GM19240 (cell line): ENCODE measurements at regions not wholly inside any gene's neighbourhood (a gene's known extent, or its start where the extent isn't known, plus 50 kb on each side); places are given as distances from the start of the nearest gene placed in this dataset.

Source experiments
- DNase-seq: peaks from one replicate; pipeline ENCODE4 v3.0.0; 2011; ENCODE audit warnings: low spot score; ENCODE audit not compliant: insufficient read length

- no peak for DNase-seq
These were observed 1867.4 kb downstream of the SUCLG1 start for GRCh38 chr2:82591718-82592117.

- DNase-seq = no peak
These were observed 1882.4 kb downstream of the SUCLG1 start for GRCh38 chr2:82576656-82577055.

- DNase-seq = no peak
These were observed 1919.8 kb downstream of the SUCLG1 start for GRCh38 chr2:82539280-82539621.

GRCh38 chr2:82538590-82539279, 1920.3 kb downstream of the SUCLG1 start:
- no peak for DNase-seq

- DNase-seq = no peak
These were observed 1930.8 kb downstream of the SUCLG1 start for GRCh38 chr2:82528288-82528687.

- no peak for DNase-seq
These were observed 1932.0 kb downstream of the SUCLG1 start for GRCh38 chr2:82527124-82527523.

GRCh38 chr2:82526277-82526676, 1932.8 kb downstream of the SUCLG1 start:
- DNase-seq = no peak

- DNase-seq = no peak
These were observed 1933.3 kb downstream of the SUCLG1 start for GRCh38 chr2:82525744-82526143.

- DNase-seq = no peak
These were observed 1934.3 kb downstream of the SUCLG1 start for GRCh38 chr2:82524826-82525225.

GRCh38 chr2:82511894-82512293, 1947.2 kb downstream of the SUCLG1 start:
- DNase-seq = no peak

- DNase-seq = no peak
These were observed 1950.4 kb downstream of the SUCLG1 start for GRCh38 chr2:82508702-82509101.

- no peak for DNase-seq
These were observed 1951.4 kb downstream of the SUCLG1 start for GRCh38 chr2:82507657-82508056.

- DNase-seq = no peak
These were observed 1957.9 kb downstream of the SUCLG1 start for GRCh38 chr2:82501217-82501616.

GRCh38 chr2:82498777-82499443, 1960.2 kb downstream of the SUCLG1 start:
- no peak for DNase-seq

GRCh38 chr2:82494739-82495138, 1964.3 kb downstream of the SUCLG1 start:
- DNase-seq = no peak

GRCh38 chr2:82491591-82491990, 1967.5 kb downstream of the SUCLG1 start:
- no peak for DNase-seq

- DNase-seq = no peak
These were observed 1971.7 kb downstream of the SUCLG1 start for GRCh38 chr2:82487354-82487753.

GRCh38 chr2:82485701-82486100, 1973.4 kb downstream of the SUCLG1 start:
- DNase-seq = no peak

- no peak for DNase-seq
These were observed 1977.9 kb downstream of the SUCLG1 start for GRCh38 chr2:82481207-82481606.

- DNase-seq = no peak
These were observed 1980.4 kb downstream of the SUCLG1 start for GRCh38 chr2:82478641-82479040.

GRCh38 chr2:82476094-82476493, 1983.0 kb downstream of the SUCLG1 start:
- no peak for DNase-seq

GRCh38 chr2:82428251-82428650, 2030.8 kb downstream of the SUCLG1 start:
- no peak for DNase-seq

- no peak for DNase-seq
These were observed 2047.1 kb downstream of the SUCLG1 start for GRCh38 chr2:82412021-82412420.
